GM23248 (cell line): ENCODE measurements at regions not wholly inside any gene's neighbourhood (a gene's known extent, or its start where the extent isn't known, plus 50 kb on each side); places are given as distances from the start of the nearest gene placed in this dataset.

ENCODE experiments used
- EZH2 ChIP-seq: fragments of 200-600 bp; sonication (generic); IDR thresholded peaks from 2 replicates; pipeline ENCODE4 v1.6.1; 2018; ENCODE audit warnings: antibody characterized with exemption, mild to moderate bottlenecking; ENCODE audit not compliant: insufficient read depth, poor library complexity, severe bottlenecking
- EZH2phosphoT487 ChIP-seq: fragments of 200-600 bp; sonication (generic); IDR thresholded peaks from 2 replicates; pipeline ENCODE4 v1.6.1; 2018; ENCODE audit warnings: antibody characterized with exemption, moderate library complexity, mild to moderate bottlenecking, low read depth; ENCODE audit not compliant: insufficient read depth

- TF ChIP-seq EZH2, result no peak
- no peak for TF ChIP-seq EZH2phosphoT487
Measured at GRCh38 chr12:131313635-131314034, 359.9 kb downstream of the ADGRD1 start.
